ENCODE measurements at regions not wholly inside any gene's neighbourhood (a gene's known extent, or its start where the extent isn't known, plus 50 kb on each side); places are given as distances from the start of the nearest gene placed in this dataset.
"Not testable (repeated sequence)": the region's sequence is repeated elsewhere in the genome, so short reads cannot be mapped to it uniquely, and the experiment has no call there.

- no peaks in the 10 kb centered on the region for H3K9me3 ChIP-seq
- H3K27me3 ChIP-seq: no peaks in the 10 kb centered on the region
- no peak for TF ChIP-seq POLR2A (IDR thresholded peaks at IDR 0.05)
- TF ChIP-seq CTCF (IDR thresholded peaks at IDR 0.05): no peak
- no peak for TF ChIP-seq POLR2AphosphoS5 (IDR thresholded peaks at IDR 0.05)
- intact Hi-C loops (cut with DNase I; ENCODE audit: low total_unique reads): no loop called here
- no peak overlapping the region for H3K4me3 ChIP-seq
- DNase-seq (ENCODE audit: low spot score in 2 of 2): no peak
- no peaks in the 10 kb centered on the region for H3K4me1 ChIP-seq
- H3K27ac ChIP-seq: no peak overlapping the region
- H3K36me3 ChIP-seq: no peaks in the 10 kb centered on the region
Observed at GRCh38 chr5:111830333-111830732, 73.3 kb upstream of the NREP start.

GRCh38 chr5:111829701-111830100 lies 72.7 kb upstream of the NREP start:
- no peak for DNase-seq (ENCODE audit: low spot score in 2 of 2)
- Histone ChIP-seq H3K4me3 (no peak overlapping the region), H3K27me3 (no peaks in the 10 kb centered on the region), H3K9me3 (no peaks in the 10 kb centered on the region), H3K4me1 (no peaks in the 10 kb centered on the region), H3K36me3 (no peaks in the 10 kb centered on the region), H3K27ac (no peak overlapping the region)
- intact Hi-C loops (cut with DNase I; ENCODE audit: low total_unique reads): no loop called here
- no peak for TF ChIP-seq POLR2AphosphoS5 (IDR thresholded peaks at IDR 0.05)

- Histone ChIP-seq H3K36me3 (no peaks in the 10 kb centered on the region), H3K9me3 (no peaks in the 10 kb centered on the region), H3K27ac (no peak overlapping the region), H3K4me3 (no peak overlapping the region), H3K4me1 (no peaks in the 10 kb centered on the region), H3K27me3 (no peaks in the 10 kb centered on the region)
- no peak for DNase-seq (ENCODE audit: low spot score in 2 of 2)
- intact Hi-C loops (cut with DNase I; ENCODE audit: low total_unique reads): no loop called here
- no peak for TF ChIP-seq POLR2A (IDR thresholded peaks at IDR 0.05)
- no peak for TF ChIP-seq CTCF (IDR thresholded peaks at IDR 0.05)
- no peak for TF ChIP-seq POLR2AphosphoS5 (IDR thresholded peaks at IDR 0.05)
Observed at GRCh38 chr5:111826064-111826463, 69.1 kb upstream of the NREP start.

- no peaks in the 10 kb centered on the region for H3K36me3 ChIP-seq
- no peak overlapping the region for H3K4me3 ChIP-seq
- TF ChIP-seq CTCF (IDR thresholded peaks at IDR 0.05) (no peak), POLR2A (IDR thresholded peaks at IDR 0.05) (no peak), POLR2AphosphoS5 (IDR thresholded peaks at IDR 0.05) (no peak)
- no peak overlapping the region for H3K27ac ChIP-seq
- H3K4me1 ChIP-seq: no peaks in the 10 kb centered on the region
- intact Hi-C loops (cut with DNase I; ENCODE audit: low total_unique reads): no loop called here
- no peak for DNase-seq (ENCODE audit: low spot score in 2 of 2)
- no peaks in the 10 kb centered on the region for H3K9me3 ChIP-seq
- H3K27me3 ChIP-seq: no peaks in the 10 kb centered on the region
Observed at GRCh38 chr5:111820072-111820471, 63.1 kb upstream of the NREP start.

- H3K27ac ChIP-seq; H3K4me3 ChIP-seq; H3K27me3 ChIP-seq; H3K9me3 ChIP-seq; intact Hi-C loops (cut with DNase I; ENCODE audit: low total_unique reads); DNase-seq (ENCODE audit: low spot score in 2 of 2); H3K4me1 ChIP-seq; H3K36me3 ChIP-seq: not testable (repeated sequence)
Observed at GRCh38 chr5:111819028-111819427, 62.0 kb upstream of the NREP start.

GRCh38 chr5:111813537-111813936 lies 56.5 kb upstream of the NREP start:
- intact Hi-C loops (cut with DNase I; ENCODE audit: low total_unique reads): no loop called here
- no peak overlapping the region for H3K27ac ChIP-seq
- no peaks in the 10 kb centered on the region for H3K9me3 ChIP-seq
- no peaks in the 10 kb centered on the region for H3K27me3 ChIP-seq
- TF ChIP-seq POLR2A (IDR thresholded peaks at IDR 0.05) (no peak), CTCF (IDR thresholded peaks at IDR 0.05) (no peak), POLR2AphosphoS5 (IDR thresholded peaks at IDR 0.05) (no peak)
- no peaks in the 10 kb centered on the region for H3K4me1 ChIP-seq
- no peaks in the 10 kb centered on the region for H3K36me3 ChIP-seq
- no peak for DNase-seq (ENCODE audit: low spot score in 2 of 2)
- H3K4me3 ChIP-seq: no peak overlapping the region
